ENCODE measurements at regions not wholly inside any gene's neighbourhood (a gene's known extent, or its start where the extent isn't known, plus 50 kb on each side); places are given as distances from the start of the nearest gene placed in this dataset.
A peak's percentile ranks its signal among the peaks of the same experiment; 100 is the strongest.

- H3K4me3 ChIP-seq (ENCODE audit: low read length), result no peak overlapping the region
- no peak for DNase-seq (ENCODE audit: low read depth)
- no peak for TF ChIP-seq CTCF (conservative IDR thresholded peaks at IDR 0.05; ENCODE audit: low read length)
Observed at GRCh38 chr2:20515290-20516220, 68.7 kb downstream of the RHOB start.

- TF ChIP-seq CTCF (conservative IDR thresholded peaks at IDR 0.05; ENCODE audit: low read length), result no peak
- DNase-seq (ENCODE audit: low read depth), result no peak
- no peak overlapping the region for H3K4me3 ChIP-seq (ENCODE audit: low read length)
Observed at GRCh38 chr2:20516291-20516645, 69.4 kb downstream of the RHOB start.

GRCh38 chr2:20516646-20517341, 69.9 kb downstream of the RHOB start:
- no peak for TF ChIP-seq CTCF (conservative IDR thresholded peaks at IDR 0.05; ENCODE audit: low read length)
- no peak overlapping the region for H3K4me3 ChIP-seq (ENCODE audit: low read length)
- DNase-seq (ENCODE audit: low read depth), result peak; percentile 24

GRCh38 chr2:20519309-20519708, 72.4 kb downstream of the RHOB start:
- TF ChIP-seq CTCF (conservative IDR thresholded peaks at IDR 0.05; ENCODE audit: low read length), result no peak
- DNase-seq (ENCODE audit: low read depth), result no peak
- no peak overlapping the region for H3K4me3 ChIP-seq (ENCODE audit: low read length)

GRCh38 chr2:20520128-20520527, 73.3 kb downstream of the RHOB start:
- DNase-seq (ENCODE audit: low read depth), result no peak
- H3K4me3 ChIP-seq (ENCODE audit: low read length), result no peak overlapping the region
- TF ChIP-seq CTCF (conservative IDR thresholded peaks at IDR 0.05; ENCODE audit: low read length), result no peak

GRCh38 chr2:20521193-20521592, 74.3 kb downstream of the RHOB start:
- DNase-seq (ENCODE audit: low read depth), result no peak
- no peak for TF ChIP-seq CTCF (conservative IDR thresholded peaks at IDR 0.05; ENCODE audit: low read length)
- no peak overlapping the region for H3K4me3 ChIP-seq (ENCODE audit: low read length)

All from AG10803 (cell line).